ENCODE measurements at regions not wholly inside any gene's neighbourhood (a gene's known extent, or its start where the extent isn't known, plus 50 kb on each side); places are given as distances from the start of the nearest gene placed in this dataset.
"Not testable (repeated sequence)": the region's sequence is repeated elsewhere in the genome, so short reads cannot be mapped to it uniquely, and the experiment has no call there.

- TF ChIP-seq ZBTB33 (IDR thresholded peaks at IDR 0.05); RAD21 (IDR thresholded peaks at IDR 0.05; ENCODE audit: insufficient read depth, low read depth, low read length); CTCF (IDR thresholded peaks at IDR 0.05 in 2 of 3, conservative IDR thresholded peaks at IDR 0.05 in 1 of 3; ENCODE audit: control insufficient read depth in 2 of 3, extremely low read depth in 1 of 3, insufficient read depth in 1 of 3, low read depth in 3 of 3, low read length in 3 of 3); FOXK2 (IDR thresholded peaks at IDR 0.05); POLR2AphosphoS5 (IDR thresholded peaks at IDR 0.05; ENCODE audit: low read length); E2F4 (IDR thresholded peaks at IDR 0.05; ENCODE audit: low read depth, low read length); EZH2 (IDR thresholded peaks at IDR 0.05; ENCODE audit: borderline replicate concordance, control insufficient read depth, low read depth, low read length); RFX5 (IDR thresholded peaks at IDR 0.05; ENCODE audit: low read depth, low read length); POLR2A (IDR thresholded peaks at IDR 0.05; ENCODE audit: low read depth, low read length); YY1 (IDR thresholded peaks at IDR 0.05; ENCODE audit: low read depth, low read length); ATF3 (IDR thresholded peaks at IDR 0.05; ENCODE audit: borderline replicate concordance, extremely low read depth, low read depth, low read length); PML (IDR thresholded peaks at IDR 0.05; ENCODE audit: low read length); CHD1 (IDR thresholded peaks at IDR 0.05; ENCODE audit: low read depth, low read length); BMI1 (IDR thresholded peaks at IDR 0.05; ENCODE audit: borderline replicate concordance): not testable (repeated sequence)
Measured at GRCh38 chr5:87576306-87576705, 163.6 kb upstream of the CCNH start.

All from GM12878 (cell line).